IMR-90 (cell line): ENCODE measurements at regions not wholly inside any gene's neighbourhood (a gene's known extent, or its start where the extent isn't known, plus 50 kb on each side); places are given as distances from the start of the nearest gene placed in this dataset.

Source experiments
- BHLHE40 ChIP-seq: fragments of 150-350 bp; IDR thresholded peaks from 2 replicates; pipeline ENCODE4 v1.6.1; 2016; ENCODE audit warnings: mild to moderate bottlenecking, low read depth, low read length
- CEBPB ChIP-seq: IDR thresholded peaks from 2 replicates; pipeline ENCODE4 v1.6.1; 2012; ENCODE audit warnings: low read depth, low read length, improper control_type of control experiment
- CHD1 ChIP-seq: IDR thresholded peaks from 2 replicates; pipeline ENCODE4 v1.6.1; 2012; ENCODE audit warnings: low read depth, low read length, improper control_type of control experiment
- CTCF ChIP-seq: conservative IDR thresholded peaks from 2 replicates; pipeline ENCODE4 v1.5.1; 2012; ENCODE audit warnings: mild to moderate bottlenecking, low read depth, low read length, improper control_type of control experiment
- FOS ChIP-seq: fragments of 150-350 bp; IDR thresholded peaks from 2 replicates; pipeline ENCODE4 v1.6.1; 2016; ENCODE audit warnings: low read depth, low read length
- MAFK ChIP-seq: IDR thresholded peaks from 2 replicates; pipeline ENCODE4 v1.6.1; 2012; ENCODE audit warnings: low read depth, low read length, improper control_type of control experiment
- MAZ ChIP-seq: IDR thresholded peaks from 2 replicates; pipeline ENCODE4 v1.6.1; 2012; ENCODE audit warnings: low read depth, mild to moderate bottlenecking, low read length, improper control_type of control experiment, moderate library complexity, borderline replicate concordance
- MXI1 ChIP-seq: IDR thresholded peaks from 2 replicates; pipeline ENCODE4 v1.6.1; 2012; ENCODE audit warnings: low read depth, mild to moderate bottlenecking, low read length, moderate library complexity, borderline replicate concordance
- NFE2L2 ChIP-seq: fragments of 150-350 bp; IDR thresholded peaks from 2 replicates; pipeline ENCODE4 v1.6.1; 2016; ENCODE audit warnings: low read depth, mild to moderate bottlenecking, low read length
- POLR2A ChIP-seq: IDR thresholded peaks from 2 replicates; pipeline ENCODE4 v1.6.1; 2012; ENCODE audit warnings: mild to moderate bottlenecking, low read depth, low read length
- RAD21 ChIP-seq: IDR thresholded peaks from 2 replicates; pipeline ENCODE4 v1.6.1; 2012; ENCODE audit warnings: low read length, improper control_type of control experiment
- RCOR1 ChIP-seq: IDR thresholded peaks from 2 replicates; pipeline ENCODE4 v1.6.1; 2012; ENCODE audit warnings: mild to moderate bottlenecking, low read length, improper control_type of control experiment; ENCODE audit not compliant: insufficient replicate concordance
- SMC3 ChIP-seq: fragments of 150-350 bp; IDR thresholded peaks from 2 replicates; pipeline ENCODE4 v1.6.1; 2016; ENCODE audit warnings: low read depth, mild to moderate bottlenecking, antibody characterized with exemption, low read length, moderate library complexity
- USF2 ChIP-seq: fragments of 150-350 bp; IDR thresholded peaks from 2 replicates; pipeline ENCODE4 v1.6.1; 2017; ENCODE audit warnings: mild to moderate bottlenecking, antibody characterized with exemption, low read length, low read depth

GRCh38 chr10:127797339-127797738 lies 60.4 kb downstream of the FOXI2 start:
- TF ChIP-seq MXI1: no peak
- TF ChIP-seq FOS: no peak
- TF ChIP-seq CTCF: no peak
- no peak for TF ChIP-seq CEBPB
- no peak for TF ChIP-seq USF2
- no peak for TF ChIP-seq RAD21
- TF ChIP-seq POLR2A: no peak
- TF ChIP-seq RCOR1: no peak
- no peak for TF ChIP-seq MAFK
- TF ChIP-seq NFE2L2: no peak
- TF ChIP-seq BHLHE40: no peak
- TF ChIP-seq SMC3: no peak
- TF ChIP-seq CHD1: no peak
- no peak for TF ChIP-seq MAZ
